IMR-90 (cell line): ENCODE measurements at regions not wholly inside any gene's neighbourhood (a gene's known extent, or its start where the extent isn't known, plus 50 kb on each side); places are given as distances from the start of the nearest gene placed in this dataset.

Experiments
- ATAC-seq: fragments of 200-7000 bp; cut with Tn5 transposase; 2 replicates; pipeline ENCODE4 v1.9.1; 2020; ENCODE audit warnings: low read depth, mild to moderate bottlenecking, moderate library complexity
- BruUV-seq: library from RNA; stranded (reverse); fragments of 400-500 nt; replicated peaks from 2 replicates; lab custom pipeline; 2021; lab: Mats Ljungman, UMichigan
- CTCF ChIA-PET: fragments of 300-600 bp; formaldehyde crosslinking; extraction: SDS; loops from one replicate; lab custom pipeline; 2021; ENCODE audit warnings: antibody characterized with exemption; lab: Yijun Ruan, JAX
- POLR2A ChIA-PET: fragments of 300-600 bp; sonication (Branson Sonifier 250); formaldehyde crosslinking; loops from one replicate; lab custom pipeline; 2022; ENCODE audit warnings: antibody characterized with exemption; ENCODE audit not compliant: unreplicated experiment; lab: Charles Lee
- DNase-seq: peaks from one replicate; pipeline ENCODE4 v3.0.0; 2013
- H2AFZ ChIP-seq: replicated peaks from 2 replicates; pipeline ENCODE3; 2013; ENCODE audit warnings: low read length, mild to moderate bottlenecking; ENCODE audit not compliant: poor library complexity
- H2AK5ac ChIP-seq: 2 replicates; pipeline ENCODE4 v1.6.1; 2013; ENCODE audit warnings: low read depth, low read length, inconsistent platforms
- H2AK9ac ChIP-seq: replicated peaks from 2 replicates; pipeline ENCODE3; 2013; ENCODE audit warnings: mild to moderate bottlenecking, low read depth, low read length, moderate library complexity; ENCODE audit not compliant: poor library complexity
- H2BK120ac ChIP-seq: 2 replicates; pipeline ENCODE4 v1.6.1; 2013; ENCODE audit warnings: low read depth, low read length, inconsistent platforms
- H2BK15ac ChIP-seq: 3 replicates; pipeline ENCODE4 v1.6.1; 2013; ENCODE audit warnings: low read depth, low read length, inconsistent platforms
- H2BK20ac ChIP-seq: 2 replicates; pipeline ENCODE4 v1.6.1; 2013; ENCODE audit warnings: low read depth, mild to moderate bottlenecking, inconsistent platforms, low read length, moderate library complexity
- H2BK5ac ChIP-seq: 2 replicates; pipeline ENCODE4 v1.6.1; 2013; ENCODE audit warnings: mild to moderate bottlenecking, low read depth, low read length, inconsistent platforms; ENCODE audit not compliant: poor library complexity, severe bottlenecking
- H3K14ac ChIP-seq: replicated peaks from 2 replicates; pipeline ENCODE4 v1.6.1; 2013; ENCODE audit warnings: low read depth, low read length, inconsistent platforms
- H3K18ac ChIP-seq: 2 replicates; pipeline ENCODE4 v1.6.1; 2013; ENCODE audit warnings: low read depth, low read length, control low read depth
- H3K23ac ChIP-seq: 2 replicates; pipeline ENCODE4 v1.6.1; 2013; ENCODE audit warnings: low read depth, low read length, inconsistent platforms
- H3K27ac ChIP-seq: 2 replicates; pipeline ENCODE4 v1.5.1; 2013; ENCODE audit warnings: mild to moderate bottlenecking, control low read depth, low read length; ENCODE audit not compliant: insufficient read depth
- H3K27me3 ChIP-seq: 2 replicates; pipeline ENCODE4 v1.6.1; 2013; ENCODE audit warnings: low read length; ENCODE audit not compliant: control insufficient read depth, insufficient read depth
- H3K36me3 ChIP-seq: 2 replicates; pipeline ENCODE4 v1.6.1; 2013; ENCODE audit warnings: low read length, mixed read lengths; ENCODE audit not compliant: control insufficient read depth, insufficient read depth
- H3K4ac ChIP-seq: 2 replicates; pipeline ENCODE4 v1.6.1; 2013; ENCODE audit warnings: low read depth, low read length, inconsistent platforms
- H3K4me1 ChIP-seq: 2 replicates; pipeline ENCODE4 v1.6.1; 2013; ENCODE audit warnings: low read length, mixed read lengths; ENCODE audit not compliant: control insufficient read depth, insufficient read depth
- H3K4me2 ChIP-seq: 2 replicates; pipeline ENCODE4 v1.6.1; 2013; ENCODE audit warnings: low read depth, mild to moderate bottlenecking, control low read depth, low read length, moderate library complexity
- H3K4me3 ChIP-seq: 2 replicates; pipeline ENCODE4 v1.5.1; 2013; ENCODE audit warnings: low read depth, mild to moderate bottlenecking, control low read depth, low read length, moderate library complexity; ENCODE audit not compliant: insufficient read depth
- H3K56ac ChIP-seq: 2 replicates; pipeline ENCODE4 v1.6.1; 2013; ENCODE audit warnings: low read length, inconsistent platforms; ENCODE audit not compliant: insufficient read depth; ENCODE audit errors: extremely low read depth
- H3K79me1 ChIP-seq, 2 experiments: 2 replicates each; pipeline ENCODE4 v1.6.1; 2013; ENCODE audit warnings: low read length in 2 of 2, inconsistent platforms in 1 of 2, low read depth in 1 of 2
- H3K9ac ChIP-seq: 2 replicates; pipeline ENCODE4 v1.6.1; 2013; ENCODE audit warnings: low read depth, low read length, control low read depth
- H3K9me1 ChIP-seq: 2 replicates; pipeline ENCODE4 v1.6.1; 2013; ENCODE audit warnings: low read length, inconsistent platforms; ENCODE audit not compliant: insufficient read depth
- H3K9me3 ChIP-seq: 2 replicates; pipeline ENCODE4 v1.6.1; 2013; ENCODE audit warnings: low read length; ENCODE audit not compliant: control insufficient read depth, insufficient read depth
- H4K20me1 ChIP-seq: 2 replicates; pipeline ENCODE4 v1.6.1; 2013; ENCODE audit warnings: low read length, inconsistent platforms; ENCODE audit not compliant: insufficient read depth
- H4K5ac ChIP-seq: 2 replicates; pipeline ENCODE4 v1.6.1; 2013; ENCODE audit warnings: mild to moderate bottlenecking, low read depth, low read length, control low read depth
- H4K8ac ChIP-seq, 2 experiments: 2 replicates each; pipeline ENCODE4 v1.6.1; 2013; ENCODE audit warnings: low read depth in 2 of 2, low read length in 2 of 2, control low read depth in 1 of 2, inconsistent platforms in 1 of 2
- H4K91ac ChIP-seq: 2 replicates; pipeline ENCODE4 v1.6.1; 2013; ENCODE audit warnings: low read depth, low read length, inconsistent platforms; ENCODE audit not compliant: insufficient read depth
- BHLHE40 ChIP-seq: fragments of 150-350 bp; IDR thresholded peaks from 2 replicates; pipeline ENCODE4 v1.6.1; 2016; ENCODE audit warnings: mild to moderate bottlenecking, low read depth, low read length
- CEBPB ChIP-seq: IDR thresholded peaks from 2 replicates; pipeline ENCODE4 v1.6.1; 2012; ENCODE audit warnings: low read depth, low read length, improper control_type of control experiment
- CHD1 ChIP-seq: IDR thresholded peaks from 2 replicates; pipeline ENCODE4 v1.6.1; 2012; ENCODE audit warnings: low read depth, low read length, improper control_type of control experiment
- FOS ChIP-seq: fragments of 150-350 bp; IDR thresholded peaks from 2 replicates; pipeline ENCODE4 v1.6.1; 2016; ENCODE audit warnings: low read depth, low read length
- MAFK ChIP-seq: IDR thresholded peaks from 2 replicates; pipeline ENCODE4 v1.6.1; 2012; ENCODE audit warnings: low read depth, low read length, improper control_type of control experiment
- MAZ ChIP-seq: IDR thresholded peaks from 2 replicates; pipeline ENCODE4 v1.6.1; 2012; ENCODE audit warnings: low read depth, mild to moderate bottlenecking, low read length, improper control_type of control experiment, moderate library complexity, borderline replicate concordance
- MXI1 ChIP-seq: IDR thresholded peaks from 2 replicates; pipeline ENCODE4 v1.6.1; 2012; ENCODE audit warnings: low read depth, mild to moderate bottlenecking, low read length, moderate library complexity, borderline replicate concordance
- NFE2L2 ChIP-seq: fragments of 150-350 bp; IDR thresholded peaks from 2 replicates; pipeline ENCODE4 v1.6.1; 2016; ENCODE audit warnings: low read depth, mild to moderate bottlenecking, low read length
- POLR2A ChIP-seq: IDR thresholded peaks from 2 replicates; pipeline ENCODE4 v1.6.1; 2012; ENCODE audit warnings: mild to moderate bottlenecking, low read depth, low read length
- RAD21 ChIP-seq: IDR thresholded peaks from 2 replicates; pipeline ENCODE4 v1.6.1; 2012; ENCODE audit warnings: low read length, improper control_type of control experiment
- RCOR1 ChIP-seq: IDR thresholded peaks from 2 replicates; pipeline ENCODE4 v1.6.1; 2012; ENCODE audit warnings: mild to moderate bottlenecking, low read length, improper control_type of control experiment; ENCODE audit not compliant: insufficient replicate concordance
- RFX5 ChIP-seq: IDR thresholded peaks from 2 replicates; pipeline ENCODE4 v1.8.0; 2012; ENCODE audit warnings: low read depth, mild to moderate bottlenecking, low read length, moderate library complexity
- SMC3 ChIP-seq: fragments of 150-350 bp; IDR thresholded peaks from 2 replicates; pipeline ENCODE4 v1.6.1; 2016; ENCODE audit warnings: low read depth, mild to moderate bottlenecking, antibody characterized with exemption, low read length, moderate library complexity
- WGBS, 2 experiments: methylation state at CpG; one replicate each; pipeline versions ENCODE4 v1.1.5 to v1.1.7; 2013; ENCODE audit warnings: missing lambda C conversion rate in 2 of 2; ENCODE audit not compliant: insufficient read length in 1 of 2; ENCODE audit errors: extremely low coverage in 2 of 2; 5-methylcytosine and 5-hydroxymethylcytosine counted together
- dilution Hi-C: fragments of 300-500 bp; cut with HindIII; formaldehyde crosslinking; loops from one replicate; pipeline ENCODE4 v1.14.3; 2018; ENCODE audit warnings: low sequenced_read_pairs; ENCODE audit not compliant: unreplicated experiment
- in situ Hi-C: fragments of 300-500 bp; cut with MboI; formaldehyde crosslinking; loops from 3 replicates; pipeline ENCODE4 v1.14.3; 2019; ENCODE audit warnings: low sequenced_read_pairs, inconsistent platforms, mixed read lengths
- intact Hi-C: fragments of 100-400 bp; cut with micrococcal nuclease; formaldehyde crosslinking; loops from 2 replicates; pipeline ENCODE4 v1.10.0; 2022
- TF ChIP-seq, protein P1 (sequence below): fragments of 150-350 bp; IDR thresholded peaks from 2 replicates; pipeline ENCODE4 v1.6.1; 2017; ENCODE audit warnings: mild to moderate bottlenecking, antibody characterized with exemption, low read length, low read depth
- TF ChIP-seq, protein P2 (sequence below): conservative IDR thresholded peaks from 2 replicates; pipeline ENCODE4 v1.5.1; 2012; ENCODE audit warnings: mild to moderate bottlenecking, low read depth, low read length, improper control_type of control experiment

DNA sequence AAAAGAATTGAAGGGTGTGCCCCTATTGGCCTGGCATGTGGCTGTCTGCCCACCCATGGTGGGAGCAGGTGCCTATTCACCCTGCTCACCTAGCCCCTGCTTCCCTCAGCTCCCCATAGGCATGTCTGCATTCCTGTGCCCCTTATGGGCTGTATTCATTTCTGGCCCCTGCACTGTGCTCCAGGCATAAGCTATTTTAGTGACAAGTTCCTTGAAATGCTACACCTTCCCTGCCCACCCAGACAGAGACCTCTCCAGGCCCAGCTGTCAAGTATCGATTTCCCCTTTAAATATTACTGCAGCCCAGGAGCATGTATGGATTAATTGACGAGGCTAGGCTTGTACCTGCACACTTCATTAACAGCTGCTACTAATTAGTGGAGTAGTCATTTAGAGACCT, 235.4 kb downstream of the RPS24 start:
- ATAC-seq (no peak), DNase-seq (no peak)
- intact Hi-C loops (no loop called here), in situ Hi-C loops (no loop called here), dilution Hi-C loops (no loop called here)
- Histone ChIP-seq H3K27ac (no peak overlapping the region), H2BK20ac (no peak overlapping the region), H3K4me3 (no peak overlapping the region), H2AFZ (no peak overlapping the region), H2AK5ac (no peak overlapping the region), H3K79me1 (peaks cover 0 to 13% of the 10 kb centered on the region in 2 experiments; a peak in 1 of 4 replicates), H3K27me3 (no peaks in the 10 kb centered on the region), H3K56ac (no peak overlapping the region), H2BK120ac (peak overlapping the region; percentile 8; the same call in 1 of the 2 replicates), H3K9ac (no peak overlapping the region), H3K14ac (no peak overlapping the region), H4K91ac (no peak overlapping the region), H3K4me1 (peaks cover 16% of the 10 kb centered on the region), H3K9me3 (peaks cover 7% of the 10 kb centered on the region), H3K4ac (no peak overlapping the region), H3K18ac (no peak overlapping the region), H2BK5ac (no peak overlapping the region), H4K20me1 (no peaks in the 10 kb centered on the region), H3K4me2 (no peak overlapping the region), H2AK9ac (no peak overlapping the region), H4K5ac (no peak overlapping the region), H3K9me1 (peaks cover 28% of the 10 kb centered on the region), H3K23ac (no peak overlapping the region), H3K36me3 (no peaks in the 10 kb centered on the region), H2BK15ac (no peak overlapping the region), H4K8ac (no peak overlapping the region)
- no TSS peak for BruUV-seq
- CTCF ChIA-PET: no interaction called here
- TF ChIP-seq SMC3: no peak
- TF ChIP-seq, protein P1, sequence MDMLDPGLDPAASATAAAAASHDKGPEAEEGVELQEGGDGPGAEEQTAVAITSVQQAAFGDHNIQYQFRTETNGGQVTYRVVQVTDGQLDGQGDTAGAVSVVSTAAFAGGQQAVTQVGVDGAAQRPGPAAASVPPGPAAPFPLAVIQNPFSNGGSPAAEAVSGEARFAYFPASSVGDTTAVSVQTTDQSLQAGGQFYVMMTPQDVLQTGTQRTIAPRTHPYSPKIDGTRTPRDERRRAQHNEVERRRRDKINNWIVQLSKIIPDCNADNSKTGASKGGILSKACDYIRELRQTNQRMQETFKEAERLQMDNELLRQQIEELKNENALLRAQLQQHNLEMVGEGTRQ: no peak
- TF ChIP-seq MAZ: no peak
- TF ChIP-seq NFE2L2: no peak
- TF ChIP-seq RFX5: no peak
- TF ChIP-seq, protein P2, sequence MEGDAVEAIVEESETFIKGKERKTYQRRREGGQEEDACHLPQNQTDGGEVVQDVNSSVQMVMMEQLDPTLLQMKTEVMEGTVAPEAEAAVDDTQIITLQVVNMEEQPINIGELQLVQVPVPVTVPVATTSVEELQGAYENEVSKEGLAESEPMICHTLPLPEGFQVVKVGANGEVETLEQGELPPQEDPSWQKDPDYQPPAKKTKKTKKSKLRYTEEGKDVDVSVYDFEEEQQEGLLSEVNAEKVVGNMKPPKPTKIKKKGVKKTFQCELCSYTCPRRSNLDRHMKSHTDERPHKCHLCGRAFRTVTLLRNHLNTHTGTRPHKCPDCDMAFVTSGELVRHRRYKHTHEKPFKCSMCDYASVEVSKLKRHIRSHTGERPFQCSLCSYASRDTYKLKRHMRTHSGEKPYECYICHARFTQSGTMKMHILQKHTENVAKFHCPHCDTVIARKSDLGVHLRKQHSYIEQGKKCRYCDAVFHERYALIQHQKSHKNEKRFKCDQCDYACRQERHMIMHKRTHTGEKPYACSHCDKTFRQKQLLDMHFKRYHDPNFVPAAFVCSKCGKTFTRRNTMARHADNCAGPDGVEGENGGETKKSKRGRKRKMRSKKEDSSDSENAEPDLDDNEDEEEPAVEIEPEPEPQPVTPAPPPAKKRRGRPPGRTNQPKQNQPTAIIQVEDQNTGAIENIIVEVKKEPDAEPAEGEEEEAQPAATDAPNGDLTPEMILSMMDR: no peak
- no peak for TF ChIP-seq CEBPB
- TF ChIP-seq BHLHE40: no peak
- TF ChIP-seq RCOR1: no peak
- no peak for TF ChIP-seq CHD1
- no peak for TF ChIP-seq POLR2A
- TF ChIP-seq RAD21: no peak
- TF ChIP-seq FOS: no peak
- TF ChIP-seq MAFK: no peak
- TF ChIP-seq MXI1: no peak
- no CpG with 5 or more reads among the region's 2 CpGs for WGBS, 2 experiments
- POLR2A ChIA-PET: no interaction called here
